ENCODE measurements at regions not wholly inside any gene's neighbourhood (a gene's known extent, or its start where the extent isn't known, plus 50 kb on each side); places are given as distances from the start of the nearest gene placed in this dataset.

- TF ChIP-seq EP300 (IDR thresholded peaks at IDR 0.05) (no peak), CTCF (IDR thresholded peaks at IDR 0.05) (no peak)
Measured at GRCh38 chrX:27878862-27879261, 71.1 kb downstream of the MAGEB10 start.
